A673 (cell line): ENCODE measurements at regions not wholly inside any gene's neighbourhood (a gene's known extent, or its start where the extent isn't known, plus 50 kb on each side); places are given as distances from the start of the nearest gene placed in this dataset.

ENCODE experiments used
- EZH2 ChIP-seq: fragments of 200-600 bp; sonication (generic); IDR thresholded peaks from 2 replicates; pipeline ENCODE4 v1.6.1; 2017; ENCODE audit warnings: borderline replicate concordance, low read depth, mild to moderate bottlenecking, mixed read lengths, antibody characterized with exemption, low read length; ENCODE audit not compliant: poor library complexity, severe bottlenecking
- TF ChIP-seq, protein P1 (sequence below): fragments of 300-800, 200-600 bp; sonication (generic); conservative IDR thresholded peaks from 2 replicates; pipeline ENCODE4 v1.5.1; 2017; ENCODE audit warnings: low read depth, mild to moderate bottlenecking, antibody characterized with exemption, low read length, moderate library complexity, mixed read lengths

DNA sequence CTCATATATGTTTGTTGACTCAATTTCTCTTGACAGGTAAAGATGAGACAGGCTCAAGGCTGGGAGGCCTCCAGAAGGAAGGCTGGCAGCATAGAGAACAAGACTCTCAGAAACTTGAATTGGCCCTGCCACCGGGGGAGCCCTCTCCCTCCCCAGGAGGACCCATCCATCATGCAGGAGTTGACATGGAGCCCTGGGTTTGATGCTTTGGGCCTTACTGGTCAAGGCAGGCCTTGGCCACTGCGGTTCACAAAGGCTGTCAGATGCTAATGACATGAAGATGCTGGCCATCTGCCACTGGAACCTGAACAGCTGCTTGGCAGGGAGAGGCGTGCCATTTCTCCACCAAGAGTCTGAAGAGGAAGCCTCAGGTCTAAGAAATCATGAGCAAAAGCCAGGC, 193.6 kb downstream of the MTCL1 start:
- TF ChIP-seq EZH2 = no peak
- TF ChIP-seq, protein P1, sequence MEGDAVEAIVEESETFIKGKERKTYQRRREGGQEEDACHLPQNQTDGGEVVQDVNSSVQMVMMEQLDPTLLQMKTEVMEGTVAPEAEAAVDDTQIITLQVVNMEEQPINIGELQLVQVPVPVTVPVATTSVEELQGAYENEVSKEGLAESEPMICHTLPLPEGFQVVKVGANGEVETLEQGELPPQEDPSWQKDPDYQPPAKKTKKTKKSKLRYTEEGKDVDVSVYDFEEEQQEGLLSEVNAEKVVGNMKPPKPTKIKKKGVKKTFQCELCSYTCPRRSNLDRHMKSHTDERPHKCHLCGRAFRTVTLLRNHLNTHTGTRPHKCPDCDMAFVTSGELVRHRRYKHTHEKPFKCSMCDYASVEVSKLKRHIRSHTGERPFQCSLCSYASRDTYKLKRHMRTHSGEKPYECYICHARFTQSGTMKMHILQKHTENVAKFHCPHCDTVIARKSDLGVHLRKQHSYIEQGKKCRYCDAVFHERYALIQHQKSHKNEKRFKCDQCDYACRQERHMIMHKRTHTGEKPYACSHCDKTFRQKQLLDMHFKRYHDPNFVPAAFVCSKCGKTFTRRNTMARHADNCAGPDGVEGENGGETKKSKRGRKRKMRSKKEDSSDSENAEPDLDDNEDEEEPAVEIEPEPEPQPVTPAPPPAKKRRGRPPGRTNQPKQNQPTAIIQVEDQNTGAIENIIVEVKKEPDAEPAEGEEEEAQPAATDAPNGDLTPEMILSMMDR = no peak
